Transverse colon (tissue), 4 donors: ENCODE measurements at regions not wholly inside any gene's neighbourhood (a gene's known extent, or its start where the extent isn't known, plus 50 kb on each side); places are given as distances from the start of the nearest gene placed in this dataset.

ENCODE experiments used
- DNase-seq: peaks from one replicate; pipeline ENCODE4 v3.0.0-alpha.2; 2019
- H3K27ac ChIP-seq, 4 donors: fragments of 200-600 bp; sonication (generic); 2 replicates each; pipeline ENCODE4 v1.5.1; 2016 to 2018; ENCODE audit warnings: inconsistent platforms in 4 of 4
- H3K27me3 ChIP-seq: fragments of 200-600 bp; sonication (generic); 2 replicates; pipeline ENCODE4 v1.5.1; 2017; ENCODE audit warnings: inconsistent platforms
- H3K36me3 ChIP-seq, 4 donors: fragments of 200-600 bp; sonication (generic); 2 replicates each; pipeline ENCODE4 v1.5.1; 2017 to 2019; ENCODE audit warnings: inconsistent platforms in 4 of 4
- H3K4me1 ChIP-seq, 4 donors: fragments of 200-600 bp; sonication (generic); 2 replicates each; pipeline ENCODE4 v1.5.1; 2017 to 2020; ENCODE audit warnings: inconsistent platforms in 4 of 4
- H3K4me3 ChIP-seq, 4 donors: fragments of 200-600 bp; sonication (generic); 1 replicate in 1 of 4; 2 replicates in 3 of 4; pipeline versions ENCODE4 v1.5.1 to v1.6.1; 2017 to 2019; ENCODE audit warnings: inconsistent platforms in 4 of 4
- H3K9me3 ChIP-seq, 2 donors: fragments of 200-600 bp; sonication (generic); 2 replicates each; pipeline ENCODE4 v1.5.1; 2017 to 2019; ENCODE audit warnings: inconsistent platforms in 2 of 2
- EP300 ChIP-seq: sonication (generic); formaldehyde crosslinking; IDR thresholded peaks from one replicate; pipeline ENCODE4 v1.6.1; 2017; ENCODE audit warnings: antibody characterized with exemption, low read depth
- POLR2A ChIP-seq: fragments of 450-650 bp; IDR thresholded peaks from one replicate; pipeline ENCODE4 v1.6.1; 2016; ENCODE audit warnings: antibody characterized with exemption, mild to moderate bottlenecking, moderate library complexity
- POLR2AphosphoS5 ChIP-seq, 3 donors: sonication (generic); formaldehyde crosslinking; IDR thresholded peaks; one replicate each; pipeline ENCODE4 v1.6.1; 2016; ENCODE audit warnings: antibody characterized with exemption in 3 of 3
- WGBS, 2 donors: methylation state at CpG; one replicate each; pipeline ENCODE4 v1.1.5; 2018; ENCODE audit warnings: low coverage in 1 of 2; 5-methylcytosine and 5-hydroxymethylcytosine counted together
- in situ Hi-C, 4 donors: fragments of 200-750 bp; cut with MboI; loops; one replicate each; pipeline versions ENCODE4 v1.15.0 to v1.15.1; 2017; ENCODE audit warnings: low sequenced_read_pairs in 3 of 4, low pct_ligation_motif_present in 1 of 4, low pct_unique_long_range_greater_than_20kb in 1 of 4
- intact Hi-C: fragments of 100-400 bp; cut with DNase I; formaldehyde crosslinking; loops from one replicate; pipeline ENCODE4 v1.15.1; 2023; ENCODE audit warnings: low total_unique reads
- TF ChIP-seq, protein P1 (sequence below), 5 experiments: fragments of 200-600 bp in 3 of 5; fragments of 450-650 bp in 2 of 5; sonication (generic) in 3 of 5; IDR thresholded peaks; 1 replicate in 2 of 5; 2 replicates in 3 of 5; pipeline ENCODE4 v1.5.1; 2016 to 2017; ENCODE audit warnings: antibody characterized with exemption in 5 of 5, inconsistent platforms in 3 of 5, mild to moderate bottlenecking in 2 of 5, moderate library complexity in 1 of 5

DNA sequence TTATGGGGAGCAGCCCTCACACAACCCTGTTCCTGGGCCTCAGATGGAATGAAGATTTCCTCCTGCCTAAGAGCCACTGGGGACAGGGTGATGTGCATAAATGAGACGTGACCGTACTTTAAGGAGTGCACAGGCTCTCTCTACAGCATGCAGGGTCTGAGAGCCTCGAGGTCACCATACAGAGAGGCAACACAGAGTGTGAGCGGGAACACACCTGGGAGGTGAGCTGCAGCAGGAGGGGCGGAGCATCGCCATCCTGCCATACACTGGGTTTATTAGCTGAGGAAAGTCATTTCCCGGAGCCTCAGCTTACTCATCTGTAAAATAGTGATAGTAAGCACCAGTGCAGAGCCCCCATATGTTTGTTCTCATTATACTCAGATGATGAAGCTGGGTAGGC, 182.5 kb upstream of the RAD23B start:
- Histone ChIP-seq H3K4me3 (no peak overlapping the region), H3K36me3 (no peaks in the 10 kb centered on the region), H3K9me3 (no peaks in the 10 kb centered on the region), H3K4me1 (no peaks in the 10 kb centered on the region), H3K27me3 (no peaks in the 10 kb centered on the region), H3K27ac (no peak overlapping the region)
- 66 to 100% methylated on average over 2 to 7 of the region's 7 CpGs for WGBS, 2 donors
- no peak for TF ChIP-seq POLR2AphosphoS5 (IDR thresholded peaks at IDR 0.05)
- no peak for TF ChIP-seq EP300
- no peak for DNase-seq
- in situ Hi-C loops (no loop called here), intact Hi-C loops (no loop called here)

DNA sequence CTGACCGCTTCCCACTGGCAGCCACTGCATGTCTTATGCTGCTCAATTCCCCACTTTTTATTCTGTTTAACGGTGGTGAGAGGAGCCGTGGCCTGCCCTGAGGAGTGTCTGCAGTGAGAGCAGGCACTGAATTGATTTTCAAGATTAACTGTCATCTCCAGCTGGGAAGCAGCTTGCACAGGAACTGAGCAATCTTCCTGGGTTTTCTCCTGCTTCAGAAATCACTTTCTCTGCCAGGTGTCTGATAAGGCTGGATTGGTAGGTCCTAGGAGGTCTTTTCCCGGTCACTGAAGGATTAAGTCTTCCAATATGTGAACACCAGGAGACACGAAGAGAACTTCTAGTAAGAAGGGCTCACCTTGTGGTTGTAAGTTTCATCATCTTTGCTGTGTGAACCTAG, 181.1 kb upstream of the RAD23B start:
- in situ Hi-C loops (no loop called here), intact Hi-C loops (no loop called here)
- H3K9me3 ChIP-seq, result no peaks in the 10 kb centered on the region
- H3K27me3 ChIP-seq, result no peaks in the 10 kb centered on the region
- H3K4me3 ChIP-seq, result no peak overlapping the region
- no peaks in the 10 kb centered on the region for H3K4me1 ChIP-seq
- TF ChIP-seq, protein P1, sequence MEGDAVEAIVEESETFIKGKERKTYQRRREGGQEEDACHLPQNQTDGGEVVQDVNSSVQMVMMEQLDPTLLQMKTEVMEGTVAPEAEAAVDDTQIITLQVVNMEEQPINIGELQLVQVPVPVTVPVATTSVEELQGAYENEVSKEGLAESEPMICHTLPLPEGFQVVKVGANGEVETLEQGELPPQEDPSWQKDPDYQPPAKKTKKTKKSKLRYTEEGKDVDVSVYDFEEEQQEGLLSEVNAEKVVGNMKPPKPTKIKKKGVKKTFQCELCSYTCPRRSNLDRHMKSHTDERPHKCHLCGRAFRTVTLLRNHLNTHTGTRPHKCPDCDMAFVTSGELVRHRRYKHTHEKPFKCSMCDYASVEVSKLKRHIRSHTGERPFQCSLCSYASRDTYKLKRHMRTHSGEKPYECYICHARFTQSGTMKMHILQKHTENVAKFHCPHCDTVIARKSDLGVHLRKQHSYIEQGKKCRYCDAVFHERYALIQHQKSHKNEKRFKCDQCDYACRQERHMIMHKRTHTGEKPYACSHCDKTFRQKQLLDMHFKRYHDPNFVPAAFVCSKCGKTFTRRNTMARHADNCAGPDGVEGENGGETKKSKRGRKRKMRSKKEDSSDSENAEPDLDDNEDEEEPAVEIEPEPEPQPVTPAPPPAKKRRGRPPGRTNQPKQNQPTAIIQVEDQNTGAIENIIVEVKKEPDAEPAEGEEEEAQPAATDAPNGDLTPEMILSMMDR (IDR thresholded peaks at IDR 0.05), result no peak
- no peak for TF ChIP-seq POLR2A
- TF ChIP-seq POLR2AphosphoS5 (IDR thresholded peaks at IDR 0.05), result no peak
- no peak for TF ChIP-seq EP300
- H3K27ac ChIP-seq, result no peak overlapping the region
- no peak for DNase-seq
- no peaks in the 10 kb centered on the region for H3K36me3 ChIP-seq
- 88% methylated on average over 5 of the region's 5 CpGs; no CpG with 5 or more reads in 1 of the 2 donors for WGBS, 2 donors

DNA sequence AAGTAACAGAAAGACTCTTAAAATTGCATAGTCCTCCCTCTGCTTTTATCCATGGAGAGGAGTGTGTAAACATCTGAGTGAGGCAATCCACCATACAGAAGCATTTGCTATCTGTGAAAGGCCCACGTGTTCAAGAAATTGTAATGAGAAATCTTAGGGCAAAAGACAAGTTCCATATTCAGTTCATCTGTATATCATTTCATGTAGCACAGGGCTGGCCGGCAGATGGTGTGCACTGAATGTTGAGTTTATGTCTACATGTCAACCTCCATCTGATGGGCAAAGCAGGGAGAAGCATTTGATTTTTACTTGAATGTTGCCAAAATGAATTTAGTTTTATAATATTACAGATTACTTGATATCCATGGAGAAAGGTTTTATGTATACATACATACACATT, 179.5 kb upstream of the RAD23B start:
- in situ Hi-C loops (no loop called here), intact Hi-C loops (no loop called here)
- WGBS, 2 donors, result 90 to 100% methylated on average over 1 to 2 of the region's 2 CpGs
- TF ChIP-seq POLR2A (no peak), EP300 (no peak), POLR2AphosphoS5 (IDR thresholded peaks at IDR 0.05) (no peak)
- TF ChIP-seq, protein P1 (IDR thresholded peaks at IDR 0.05), result no peak
- no peak overlapping the region for H3K27ac ChIP-seq
- no peaks in the 10 kb centered on the region for H3K27me3 ChIP-seq
- no peaks in the 10 kb centered on the region for H3K4me1 ChIP-seq
- no peak for DNase-seq
- H3K4me3 ChIP-seq, result no peak overlapping the region
- H3K9me3 ChIP-seq, result no peaks in the 10 kb centered on the region
- H3K36me3 ChIP-seq, result no peaks in the 10 kb centered on the region

DNA sequence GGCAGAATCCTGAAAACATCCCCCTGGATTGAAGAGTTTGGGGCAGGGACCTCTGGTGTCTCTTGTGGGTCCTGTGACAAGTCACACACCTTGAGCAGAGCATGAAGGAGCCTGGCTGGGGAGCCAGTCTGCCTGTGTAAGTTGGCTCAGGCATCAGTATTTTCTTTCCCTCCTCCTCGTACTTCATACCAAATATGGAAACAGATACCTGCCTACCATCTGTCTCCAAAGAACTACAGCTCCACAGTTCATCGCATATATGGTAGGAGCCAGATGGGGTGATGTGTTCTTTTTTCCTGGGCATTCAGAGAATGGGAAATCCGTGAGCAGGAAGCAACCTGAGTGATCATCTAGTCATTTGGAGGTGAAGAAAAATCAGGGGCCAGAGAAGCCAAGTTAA, 177.3 kb upstream of the RAD23B start:
- no peaks in the 10 kb centered on the region for H3K36me3 ChIP-seq
- no peak for DNase-seq
- no peaks in the 10 kb centered on the region for H3K4me1 ChIP-seq
- H3K27ac ChIP-seq, result no peak overlapping the region
- intact Hi-C loops, result no loop called here
- H3K4me3 ChIP-seq, result no peak overlapping the region
- TF ChIP-seq EP300 (no peak), POLR2A (no peak), POLR2AphosphoS5 (IDR thresholded peaks at IDR 0.05) (no peak)
- TF ChIP-seq, protein P1 (IDR thresholded peaks at IDR 0.05), result no peak
- 72% methylated on average over 3 of the region's 3 CpGs; no CpG with 5 or more reads in 1 of the 2 donors for WGBS, 2 donors
- no peaks in the 10 kb centered on the region for H3K9me3 ChIP-seq
- in situ Hi-C loops, result no loop called here
- H3K27me3 ChIP-seq, result no peaks in the 10 kb centered on the region

DNA sequence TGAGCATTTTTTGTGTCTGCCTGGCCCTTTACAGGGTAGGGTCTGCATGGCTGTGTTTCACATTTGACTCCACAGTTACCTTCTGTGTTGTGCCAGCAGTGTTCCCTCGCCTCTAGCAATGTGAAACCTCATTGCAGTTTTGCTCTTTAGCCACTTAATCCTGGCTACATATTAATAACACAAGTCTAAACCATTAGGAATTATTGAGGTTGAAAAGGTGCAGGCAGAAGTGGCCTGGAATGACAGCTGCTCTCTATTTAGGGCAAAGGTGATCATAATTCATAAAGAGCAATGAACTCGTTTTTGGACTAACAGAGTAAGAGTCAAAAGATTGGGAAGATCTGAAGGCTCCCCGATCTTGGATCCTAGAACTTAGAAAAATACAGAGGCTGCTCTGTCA, 176.7 kb upstream of the RAD23B start:
- Histone ChIP-seq H3K27ac (no peak overlapping the region), H3K27me3 (no peaks in the 10 kb centered on the region), H3K36me3 (no peaks in the 10 kb centered on the region), H3K9me3 (no peaks in the 10 kb centered on the region), H3K4me3 (no peak overlapping the region), H3K4me1 (no peaks in the 10 kb centered on the region)
- DNase-seq, result no peak
- intact Hi-C loops, result no loop called here
- 64 to 72% methylated on average over 2 to 3 of the region's 3 CpGs for WGBS, 2 donors
- TF ChIP-seq EP300, result no peak
- TF ChIP-seq, protein P1 (IDR thresholded peaks at IDR 0.05), result no peak
- TF ChIP-seq POLR2A, result no peak
- in situ Hi-C loops, result no loop called here
